Skeletal muscle tissue (tissue), 3 donors: ENCODE measurements at regions not wholly inside any gene's neighbourhood (a gene's known extent, or its start where the extent isn't known, plus 50 kb on each side); places are given as distances from the start of the nearest gene placed in this dataset.
"Not testable (repeated sequence)": the region's sequence is repeated elsewhere in the genome, so short reads cannot be mapped to it uniquely, and the experiment has no call there.

Experiments used
- H3K27ac ChIP-seq: one replicate; pipeline ENCODE4 v1.7.0; 2013; ENCODE audit warnings: mild to moderate bottlenecking, low read depth, low read length, inconsistent platforms
- H3K27me3 ChIP-seq, 3 donors: one replicate each; pipeline ENCODE4 v1.7.0; 2013; ENCODE audit warnings: low read length in 3 of 3; ENCODE audit not compliant: control insufficient read depth in 3 of 3, insufficient read depth in 3 of 3
- H3K36me3 ChIP-seq, 3 donors: one replicate each; pipeline ENCODE4 v1.7.0; 2013; ENCODE audit warnings: low read length in 3 of 3; ENCODE audit not compliant: control insufficient read depth in 3 of 3, insufficient read depth in 3 of 3
- H3K4me1 ChIP-seq, 3 donors: one replicate each; pipeline ENCODE4 v1.7.0; 2013; ENCODE audit warnings: low read length in 3 of 3, mild to moderate bottlenecking in 3 of 3; ENCODE audit not compliant: control insufficient read depth in 3 of 3, insufficient read depth in 3 of 3
- H3K4me3 ChIP-seq, 3 donors: one replicate each; pipeline ENCODE4 v1.7.0; 2013; ENCODE audit warnings: low read length in 3 of 3
- H3K9ac ChIP-seq, 3 donors: one replicate each; pipeline ENCODE4 v1.7.0; 2013; ENCODE audit warnings: low read length in 3 of 3, mild to moderate bottlenecking in 3 of 3, moderate library complexity in 2 of 3, low read depth in 1 of 3
- H3K9me3 ChIP-seq, 3 donors: one replicate each; pipeline ENCODE4 v1.7.0; 2013; ENCODE audit warnings: low read length in 3 of 3; ENCODE audit not compliant: control insufficient read depth in 3 of 3
- donor health status: Osteomylitis.

DNA sequence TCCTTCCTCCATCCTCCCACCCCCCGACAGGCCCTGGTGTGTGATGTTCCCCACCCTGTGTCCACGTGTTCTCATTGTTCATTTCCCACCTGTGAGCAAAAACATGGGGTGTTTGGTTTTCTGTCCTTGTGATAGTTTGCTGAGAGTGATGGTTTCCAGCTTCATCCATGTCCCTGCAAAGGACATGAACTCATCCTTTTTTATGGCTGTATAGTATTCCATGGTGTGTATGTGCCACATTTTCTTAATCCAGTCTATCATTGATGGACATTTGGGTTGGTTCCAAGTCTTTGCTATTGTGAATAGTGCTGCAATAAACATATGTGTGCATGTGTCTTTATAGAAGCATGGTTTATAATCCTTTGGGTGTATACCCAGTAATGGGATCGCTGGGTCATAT is 587.6 kb downstream of the EDEM1 start:
- not testable (repeated sequence) for H3K4me1 ChIP-seq, H3K36me3 ChIP-seq

DNA sequence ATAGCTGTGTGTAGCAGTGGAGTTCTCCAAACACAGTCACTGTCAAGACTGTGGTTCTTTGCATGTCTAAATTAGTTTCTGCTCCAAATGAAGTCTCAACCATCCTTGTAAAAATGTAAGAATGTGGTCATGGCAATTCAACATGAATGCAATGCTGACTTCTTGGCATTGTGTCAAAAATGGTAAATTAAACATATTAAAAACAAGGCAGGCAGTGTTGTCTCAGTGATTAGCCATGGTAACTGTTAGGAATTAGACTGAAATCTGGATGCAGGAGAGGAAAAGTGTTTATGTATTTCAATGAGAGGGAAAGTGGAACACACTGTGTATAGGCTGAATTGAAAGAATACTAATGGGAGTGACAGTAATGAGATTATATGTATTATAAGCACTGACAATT is 597.2 kb downstream of the EDEM1 start:
- H3K4me3 ChIP-seq: no peak overlapping the region
- no peaks in the 10 kb centered on the region for H3K9me3 ChIP-seq
- H3K27me3 ChIP-seq: no peaks in the 10 kb centered on the region
- no peaks in the 10 kb centered on the region for H3K4me1 ChIP-seq
- no peak overlapping the region for H3K9ac ChIP-seq
- H3K36me3 ChIP-seq: no peaks in the 10 kb centered on the region
- H3K27ac ChIP-seq: no peak overlapping the region

More for the DNA sequence above, 587.6 kb downstream of the EDEM1 start:
- H3K9ac ChIP-seq, H3K4me3 ChIP-seq, H3K9me3 ChIP-seq, H3K27me3 ChIP-seq, H3K27ac ChIP-seq: not testable (repeated sequence)

DNA sequence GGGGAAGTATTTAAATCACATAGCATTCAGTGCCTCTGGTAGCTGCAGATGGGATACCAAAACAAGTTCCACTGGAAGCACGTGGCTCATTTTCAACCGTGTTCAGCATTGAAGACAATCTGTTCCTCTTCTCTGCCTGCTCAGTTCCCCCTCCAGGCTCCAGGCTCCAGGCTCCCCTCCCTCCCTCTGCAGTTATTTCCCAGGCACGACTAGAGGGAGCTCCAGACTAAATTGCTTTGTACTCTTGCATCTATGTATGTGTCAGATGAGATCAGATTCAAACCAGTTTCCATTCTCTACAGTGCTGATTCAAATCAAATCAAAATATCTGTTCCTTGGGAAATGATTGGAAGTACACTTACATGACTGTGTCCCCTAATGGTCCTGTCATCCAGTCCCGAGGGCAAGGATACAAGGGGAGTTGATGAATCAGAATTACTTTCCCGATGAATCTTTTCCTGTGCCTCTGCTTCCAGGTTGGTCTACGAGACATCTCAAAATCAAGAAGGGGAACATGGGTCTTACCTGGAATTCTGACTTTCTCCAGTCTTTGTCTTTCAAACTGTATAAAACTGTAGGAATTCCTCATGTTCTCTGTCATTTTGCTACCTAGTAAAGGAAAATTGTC is 600.5 kb downstream of the EDEM1 start:
- no peaks in the 10 kb centered on the region for H3K36me3 ChIP-seq
- no peaks in the 10 kb centered on the region for H3K27me3 ChIP-seq
- H3K4me3 ChIP-seq: no peak overlapping the region
- H3K9ac ChIP-seq: no peak overlapping the region
- no peaks in the 10 kb centered on the region for H3K4me1 ChIP-seq
- H3K9me3 ChIP-seq: no peaks in the 10 kb centered on the region
- no peak overlapping the region for H3K27ac ChIP-seq

DNA sequence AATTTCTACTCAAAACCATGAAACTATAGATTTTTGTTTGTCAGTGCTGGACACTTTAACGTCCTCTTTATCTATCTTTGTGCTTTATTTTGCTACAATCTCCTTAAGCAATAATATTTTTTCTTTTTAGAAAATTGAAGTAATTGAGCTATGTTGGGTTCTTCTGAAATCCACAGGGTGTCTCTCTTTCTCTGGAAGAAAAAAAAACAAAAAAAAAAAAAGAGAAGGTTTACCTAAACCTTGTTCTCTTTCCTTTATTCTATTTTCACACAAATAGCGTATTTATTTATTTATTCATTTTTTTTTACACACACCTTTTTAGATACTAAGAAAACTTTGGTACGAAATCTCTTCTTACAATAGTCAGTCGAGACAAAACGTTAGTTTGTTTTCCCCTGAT is 601.0 kb downstream of the EDEM1 start:
- no peaks in the 10 kb centered on the region for H3K9me3 ChIP-seq
- H3K4me3 ChIP-seq: no peak overlapping the region
- H3K9ac ChIP-seq: no peak overlapping the region
- H3K36me3 ChIP-seq: no peaks in the 10 kb centered on the region
- no peaks in the 10 kb centered on the region for H3K4me1 ChIP-seq
- H3K27me3 ChIP-seq: no peaks in the 10 kb centered on the region
- H3K27ac ChIP-seq: no peak overlapping the region

DNA sequence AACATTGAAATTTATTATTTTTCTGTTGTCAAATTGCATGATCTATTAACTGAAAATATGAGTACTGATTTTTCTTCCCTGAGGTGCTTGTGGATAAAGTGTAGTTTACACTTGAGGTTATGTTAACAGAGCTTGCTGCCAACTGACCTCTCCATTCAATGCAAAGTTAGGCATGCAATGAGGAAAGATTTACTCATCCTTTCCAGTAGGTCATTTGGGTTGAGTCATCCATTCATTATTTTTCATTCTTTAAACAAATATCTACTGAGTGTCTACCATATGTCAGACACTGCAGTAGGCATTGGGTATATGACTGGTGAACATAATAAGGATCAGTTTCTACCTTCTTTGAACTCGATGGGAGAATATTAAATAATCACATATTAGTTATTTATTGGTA is 604.1 kb downstream of the EDEM1 start:
- Histone ChIP-seq H3K36me3 (no peaks in the 10 kb centered on the region), H3K9ac (no peak overlapping the region), H3K9me3 (no peaks in the 10 kb centered on the region), H3K27ac (no peak overlapping the region), H3K4me1 (no peaks in the 10 kb centered on the region), H3K27me3 (no peaks in the 10 kb centered on the region), H3K4me3 (no peak overlapping the region)

DNA sequence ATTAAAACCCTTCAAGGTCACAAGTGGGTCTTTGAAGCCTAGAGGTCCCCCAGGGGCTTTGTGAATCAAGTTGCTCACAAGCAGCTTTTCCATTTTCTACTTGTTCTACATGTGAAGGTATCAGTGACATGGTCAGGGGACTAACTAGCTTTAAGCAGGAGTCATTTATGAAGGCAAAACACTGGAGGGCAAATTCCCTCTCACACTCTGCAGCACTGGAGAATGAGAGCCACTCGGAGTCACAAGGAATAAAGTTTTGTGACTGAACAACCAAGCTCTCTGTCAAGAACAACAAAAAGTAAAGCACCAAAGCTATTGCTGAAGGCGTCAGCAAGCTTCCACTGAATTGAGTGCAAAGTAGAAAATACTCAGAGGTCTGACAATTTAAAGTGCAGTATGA is 609.0 kb downstream of the EDEM1 start:
- Histone ChIP-seq H3K27ac (no peak overlapping the region), H3K36me3 (no peaks in the 10 kb centered on the region), H3K27me3 (no peaks in the 10 kb centered on the region), H3K9ac (no peak overlapping the region), H3K9me3 (no peaks in the 10 kb centered on the region), H3K4me3 (no peak overlapping the region), H3K4me1 (no peaks in the 10 kb centered on the region)

DNA sequence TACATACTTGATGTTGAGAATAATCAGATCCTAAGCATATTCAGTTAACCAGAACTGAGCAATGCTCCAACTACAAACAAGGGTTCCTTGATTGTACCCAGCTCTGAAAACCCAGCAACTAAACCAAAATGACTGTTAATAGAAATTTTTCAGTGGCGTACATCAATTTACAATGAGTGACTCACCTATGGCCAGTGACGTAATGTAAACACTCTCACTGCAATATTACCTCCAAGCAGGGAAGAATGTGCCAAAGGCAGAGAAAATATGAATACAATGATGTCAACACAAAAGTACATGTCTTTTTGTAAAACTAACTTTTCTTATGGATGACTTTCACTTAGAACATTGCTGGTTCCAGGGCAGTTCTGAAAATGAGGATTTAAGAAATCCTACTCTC is 611.3 kb downstream of the EDEM1 start:
- Histone ChIP-seq H3K27ac (no peak overlapping the region), H3K9me3 (no peaks in the 10 kb centered on the region), H3K27me3 (no peaks in the 10 kb centered on the region), H3K4me1 (no peaks in the 10 kb centered on the region), H3K4me3 (no peak overlapping the region), H3K36me3 (no peaks in the 10 kb centered on the region), H3K9ac (no peak overlapping the region)

DNA sequence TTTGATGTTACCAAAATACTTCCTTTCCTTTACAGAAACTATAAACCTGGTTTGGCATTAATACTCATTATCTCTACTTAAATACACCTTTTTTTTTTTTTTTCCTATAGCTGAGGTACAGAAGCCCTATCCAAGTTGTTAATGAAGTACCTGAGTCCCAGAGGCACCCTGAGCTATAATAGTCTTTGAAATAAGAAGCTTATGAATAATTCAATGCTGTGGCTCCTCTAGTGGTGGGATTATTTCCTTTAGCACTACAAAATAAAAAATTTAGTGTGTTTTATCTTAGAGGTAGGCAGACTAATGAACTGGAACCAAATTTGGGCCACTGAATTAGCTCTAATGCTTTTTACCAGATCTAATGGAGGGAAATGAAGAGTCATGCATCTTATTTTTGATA is 611.9 kb downstream of the EDEM1 start:
- Histone ChIP-seq H3K9me3 (no peaks in the 10 kb centered on the region), H3K4me1 (no peaks in the 10 kb centered on the region), H3K36me3 (no peaks in the 10 kb centered on the region), H3K4me3 (no peak overlapping the region), H3K27ac (no peak overlapping the region), H3K9ac (no peak overlapping the region), H3K27me3 (no peaks in the 10 kb centered on the region)

DNA sequence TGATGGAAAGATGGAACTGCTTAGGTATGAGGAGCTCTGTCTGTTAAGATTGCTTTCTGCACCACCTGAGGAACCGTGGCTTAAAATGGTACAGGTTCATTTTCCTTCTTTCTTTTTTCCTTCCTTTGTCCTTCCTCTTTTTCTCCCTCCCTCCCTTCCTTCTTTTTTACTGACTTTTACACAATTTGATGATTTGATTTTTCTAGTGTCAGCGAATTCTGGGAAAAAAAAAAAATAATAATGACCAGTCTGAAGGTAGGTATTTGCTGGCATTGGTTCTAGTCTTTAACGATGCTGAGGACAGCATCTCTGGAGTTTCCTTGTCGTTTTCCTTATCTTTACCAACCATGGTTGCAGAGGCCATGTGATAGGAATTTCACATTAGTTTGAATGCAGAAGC is 613.5 kb downstream of the EDEM1 start:
- Histone ChIP-seq H3K36me3 (no peaks in the 10 kb centered on the region), H3K9ac (no peak overlapping the region), H3K4me1 (no peaks in the 10 kb centered on the region), H3K9me3 (no peaks in the 10 kb centered on the region), H3K27me3 (no peaks in the 10 kb centered on the region), H3K4me3 (no peak overlapping the region), H3K27ac (no peak overlapping the region)

DNA sequence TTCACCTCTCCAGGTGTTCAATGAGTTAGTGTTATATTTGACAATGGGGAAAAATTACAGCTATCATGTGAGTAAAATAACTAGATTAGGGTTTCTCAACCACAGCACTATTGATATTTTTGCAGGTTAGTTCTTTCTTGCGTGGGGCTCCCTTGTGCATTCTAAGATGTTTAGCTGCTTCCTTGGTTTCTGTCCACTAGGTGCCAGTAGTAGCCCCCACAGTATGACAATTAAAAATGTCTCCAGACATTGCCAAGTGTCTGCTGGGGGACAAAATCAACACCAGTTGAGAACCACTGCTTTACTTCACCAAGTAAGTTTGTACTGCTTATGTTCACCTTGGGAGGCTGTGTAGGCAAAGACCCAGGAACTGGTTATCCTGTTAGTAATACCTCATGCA is 618.7 kb downstream of the EDEM1 start:
- no peak overlapping the region for H3K27ac ChIP-seq
- H3K36me3 ChIP-seq: no peaks in the 10 kb centered on the region
- H3K9me3 ChIP-seq: no peaks in the 10 kb centered on the region
- no peak overlapping the region for H3K4me3 ChIP-seq
- H3K4me1 ChIP-seq: no peaks in the 10 kb centered on the region
- H3K27me3 ChIP-seq: no peaks in the 10 kb centered on the region
- no peak overlapping the region for H3K9ac ChIP-seq
